ENCODE measurements at regions not wholly inside any gene's neighbourhood (a gene's known extent, or its start where the extent isn't known, plus 50 kb on each side); places are given as distances from the start of the nearest gene placed in this dataset.

- TF ChIP-seq CTCF (IDR thresholded peaks at IDR 0.05; ENCODE audit: low read depth, low read length, poor library complexity, severe bottlenecking) (no peak), EZH2phosphoT487 (IDR thresholded peaks at IDR 0.05; ENCODE audit: borderline replicate concordance, low read length) (no peak)
These were observed 117.1 kb upstream of the MGAT5 start for GRCh38 chr2:134136731-134137130.

All from DOHH2 (cell line).